Suprapubic skin (tissue), 3 donors: ENCODE measurements at regions not wholly inside any gene's neighbourhood (a gene's known extent, or its start where the extent isn't known, plus 50 kb on each side); places are given as distances from the start of the nearest gene placed in this dataset.

ENCODE experiments used
- CTCF ChIP-seq, 2 donors: fragments of 200-600 bp in 1 of 2; fragments of 450-650 bp in 1 of 2; sonication (generic) in 1 of 2; IDR thresholded peaks; one replicate each; pipeline ENCODE4 v1.5.1; 2016 to 2019; ENCODE audit warnings: antibody characterized with exemption in 2 of 2, mild to moderate bottlenecking in 1 of 2, moderate library complexity in 1 of 2
- EP300 ChIP-seq: sonication (generic); formaldehyde crosslinking; IDR thresholded peaks from one replicate; pipeline ENCODE4 v1.6.1; 2017; ENCODE audit warnings: antibody characterized with exemption

GRCh38 chr7:16071246-16071857 lies 350.0 kb downstream of the CRPPA start:
- TF ChIP-seq CTCF (IDR thresholded peaks at IDR 0.05) = peak; percentile 58 to 87
- TF ChIP-seq EP300 = no peak
